Stimulated activated naive CD4-positive, alpha-beta T cell (primary cell): ENCODE measurements at regions not wholly inside any gene's neighbourhood (a gene's known extent, or its start where the extent isn't known, plus 50 kb on each side); places are given as distances from the start of the nearest gene placed in this dataset.
"Not testable (repeated sequence)": the region's sequence is repeated elsewhere in the genome, so short reads cannot be mapped to it uniquely, and the experiment has no call there.

ENCODE experiments used
- DNase-seq, 6 experiments: peaks; one replicate each; lab custom pipeline; 2025; lab: John Stamatoyannopoulos, UW

GRCh38 chr1:67528141-67528540, 97.9 kb upstream of the SERBP1 start:
- DNase-seq, result no peak

DNA sequence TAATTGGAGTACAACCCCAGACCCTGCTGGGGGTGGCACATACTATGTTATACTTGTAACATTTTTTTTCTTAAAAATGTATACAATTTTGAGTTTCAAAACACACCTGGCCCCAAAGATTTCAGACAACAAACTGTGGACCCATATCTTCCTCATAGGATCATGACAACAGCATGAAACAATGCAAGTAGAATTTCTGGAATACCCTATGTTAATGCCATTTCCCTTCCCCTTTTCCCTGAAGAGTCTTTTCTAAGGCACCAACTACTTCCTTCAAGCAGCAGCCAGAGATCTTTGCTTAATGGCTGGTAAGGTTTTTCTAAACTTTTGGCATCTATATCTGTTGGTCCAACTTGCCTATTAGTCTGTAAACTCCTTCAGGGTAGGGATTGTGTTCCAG, 99.9 kb upstream of the SERBP1 start:
- no peak for DNase-seq

DNA sequence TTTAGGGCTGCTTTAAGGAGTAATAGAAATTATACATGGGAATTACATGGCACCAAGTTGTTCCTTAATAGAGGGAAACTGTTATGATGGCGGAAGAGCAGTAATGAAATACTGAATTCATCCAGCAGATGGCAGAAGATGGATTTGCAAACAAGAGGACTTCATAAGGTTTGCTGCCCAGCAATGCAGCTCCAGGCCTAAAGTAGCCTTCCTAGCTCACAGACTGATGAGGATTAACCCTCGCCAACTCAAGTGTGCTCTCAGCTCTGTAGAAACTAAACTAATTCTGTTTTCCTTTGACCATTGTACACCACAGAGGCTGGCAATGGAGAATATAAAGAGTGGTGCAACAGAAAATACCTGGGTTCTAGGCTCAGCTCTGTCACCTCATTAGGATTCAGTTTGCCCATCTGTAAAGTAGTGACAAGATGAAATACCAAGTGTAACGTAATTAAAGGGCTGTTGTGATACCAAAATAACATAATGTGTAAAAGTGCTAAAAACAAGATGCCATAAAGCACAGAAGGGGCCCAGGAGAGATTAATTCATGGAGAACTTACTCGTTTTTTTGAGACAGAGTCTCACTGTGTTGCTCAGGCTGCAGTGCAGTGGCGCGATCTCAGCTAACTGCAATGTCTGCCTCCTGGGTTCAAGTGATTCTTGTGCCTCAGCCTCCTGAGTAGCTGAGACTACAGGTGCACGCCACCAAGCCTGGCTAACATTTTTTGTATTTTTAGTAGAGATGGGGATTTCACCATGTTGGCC, 102.4 kb upstream of the SERBP1 start:
- peak in 2 of 6 experiments; percentile 7 to 16 for DNase-seq

GRCh38 chr1:67534627-67535065, 104.4 kb upstream of the SERBP1 start:
- no peak for DNase-seq

DNA sequence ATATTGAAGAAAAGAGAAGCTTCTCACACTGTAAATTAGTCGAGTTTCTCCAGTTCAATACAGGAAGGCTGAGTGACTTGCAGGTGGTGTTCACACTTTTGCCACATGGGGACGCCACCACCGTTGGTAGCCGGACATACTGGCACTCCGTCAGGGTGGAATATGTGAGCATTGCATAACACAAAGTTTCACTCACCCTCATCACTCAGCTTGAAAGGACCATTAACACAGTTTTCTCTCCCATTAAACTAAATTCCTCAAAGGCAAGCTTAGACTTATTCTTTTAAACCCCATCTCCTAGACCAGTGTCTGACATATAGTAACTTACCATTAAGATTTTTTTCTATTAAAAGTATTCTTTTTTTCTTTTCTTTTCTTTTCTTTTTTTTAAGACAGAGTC, 105.3 kb upstream of the SERBP1 start:
- DNase-seq, result peak in 2 of 6 experiments; percentile 0 to 2

- no peak for DNase-seq
These were observed 106.9 kb upstream of the SERBP1 start for GRCh38 chr1:67536957-67537666.

DNA sequence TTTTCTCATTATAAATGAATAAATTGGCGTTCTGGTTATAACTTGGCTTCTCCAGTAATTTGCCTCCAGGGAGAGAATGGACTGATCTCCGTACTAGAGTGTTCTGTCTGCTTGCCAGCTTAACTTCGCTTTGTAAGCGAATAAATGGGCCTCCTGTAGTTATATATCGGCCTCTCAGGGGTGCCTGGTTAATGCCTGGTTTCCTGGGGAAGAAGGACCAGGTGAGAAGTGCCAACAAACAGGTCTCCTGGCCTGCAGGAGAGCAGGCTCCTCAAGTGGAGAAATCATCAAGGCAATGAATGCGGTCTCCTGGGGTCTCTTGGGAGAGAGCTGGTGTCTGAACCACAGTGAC, 107.4 kb upstream of the SERBP1 start:
- DNase-seq, result no peak

GRCh38 chr1:67540025-67540732, 110.0 kb upstream of the SERBP1 start:
- no peak for DNase-seq

DNA sequence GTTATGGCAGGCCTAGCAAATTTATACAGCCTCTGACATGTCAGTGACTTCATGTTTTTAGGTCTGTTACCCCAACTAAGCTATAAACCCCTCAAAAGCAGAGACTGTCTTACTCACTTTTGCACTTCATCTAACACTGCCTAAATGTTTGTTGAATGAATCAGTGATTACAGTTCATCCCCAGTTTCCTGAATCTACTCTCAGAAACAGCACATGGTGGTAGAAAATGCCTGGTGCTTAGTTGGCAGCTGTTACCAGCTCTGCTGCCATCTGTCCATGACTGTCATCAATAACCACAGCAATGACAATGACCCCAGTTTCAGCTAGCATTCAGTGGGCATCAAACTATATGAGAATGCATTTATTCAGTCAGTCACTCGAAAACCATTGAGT, 110.5 kb upstream of the SERBP1 start:
- DNase-seq, result no peak

DNA sequence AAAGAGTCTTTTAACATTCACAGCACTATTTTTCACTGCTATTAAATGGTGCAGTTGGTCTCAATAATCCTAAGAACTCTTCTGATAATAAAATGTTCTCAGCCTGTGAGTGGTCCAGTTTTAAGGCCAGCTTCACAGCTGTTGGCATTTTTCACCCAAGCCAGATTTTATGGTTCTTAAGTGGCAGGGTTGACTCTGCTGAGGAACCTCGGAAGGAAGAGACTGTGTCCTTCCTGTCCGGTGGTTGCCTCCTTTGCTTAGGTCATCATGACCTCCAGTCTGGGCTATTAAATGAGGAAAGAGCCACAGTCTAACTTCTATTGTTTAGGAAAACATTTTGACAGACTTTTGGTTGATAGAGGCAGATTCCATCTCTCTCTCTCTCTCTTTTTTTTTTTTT, 112.5 kb upstream of the SERBP1 start:
- DNase-seq, result no peak

DNA sequence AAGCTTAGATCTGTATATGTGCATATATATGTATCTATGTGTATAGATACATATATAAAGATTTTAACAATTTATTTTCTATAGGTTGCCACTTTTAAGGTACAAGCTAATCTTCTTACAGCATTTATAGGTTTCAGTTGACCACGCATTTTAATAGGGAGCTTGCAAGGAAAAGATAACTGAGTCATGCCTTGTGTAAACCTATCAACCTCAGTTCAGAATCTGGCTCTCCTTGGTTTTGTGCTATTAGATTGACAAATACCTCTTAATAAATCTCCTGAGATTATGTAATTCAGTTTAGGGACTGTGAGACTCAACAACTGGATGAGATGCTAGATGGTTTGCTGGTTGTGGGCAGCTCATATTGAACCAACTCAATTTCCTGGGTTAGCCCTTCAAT, 114.7 kb upstream of the SERBP1 start:
- no peak for DNase-seq

DNA sequence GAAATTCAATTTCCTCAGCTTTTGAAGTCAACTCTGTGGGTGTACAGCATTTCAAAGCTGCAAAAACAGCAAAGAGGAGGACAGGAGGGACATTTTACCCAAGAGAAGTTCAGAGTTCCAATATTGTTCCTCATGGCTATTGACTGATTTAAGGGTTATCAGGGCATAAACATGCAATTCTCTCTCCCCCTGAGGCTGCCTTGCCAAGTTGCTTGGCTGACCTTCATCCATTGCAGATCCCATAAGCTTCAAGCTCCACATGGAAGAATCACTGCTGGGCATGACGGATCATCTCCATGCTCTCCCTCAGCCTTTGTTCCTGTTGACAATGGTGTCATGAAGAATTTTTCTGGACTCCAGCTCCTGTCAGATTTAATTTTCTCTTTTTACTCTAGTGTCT, 115.2 kb upstream of the SERBP1 start:
- DNase-seq, result no peak

GRCh38 chr1:67551375-67551774, 121.2 kb upstream of the SERBP1 start:
- no peak for DNase-seq

DNA sequence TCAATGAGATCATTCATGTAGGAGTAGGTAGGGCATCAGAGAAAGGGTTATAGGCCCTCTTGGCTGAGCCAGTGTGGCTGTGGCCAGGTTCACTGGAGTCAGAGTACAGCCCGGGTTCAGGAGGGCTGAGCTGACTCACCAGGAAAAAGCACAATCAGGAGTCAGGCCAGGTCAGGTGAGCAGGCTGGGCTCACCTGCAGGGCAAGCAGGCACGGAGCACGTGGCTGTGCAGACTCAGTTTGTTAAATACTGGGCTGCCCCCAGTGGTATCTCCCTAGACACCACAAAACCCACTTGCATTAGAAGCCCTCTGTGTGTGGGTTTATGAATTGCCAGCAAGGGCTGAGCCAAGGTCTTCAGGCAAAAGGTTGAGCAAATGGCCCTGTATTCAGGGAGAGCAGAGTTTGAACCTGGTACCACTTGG, 122.1 kb upstream of the SERBP1 start:
- no peak for DNase-seq

DNA sequence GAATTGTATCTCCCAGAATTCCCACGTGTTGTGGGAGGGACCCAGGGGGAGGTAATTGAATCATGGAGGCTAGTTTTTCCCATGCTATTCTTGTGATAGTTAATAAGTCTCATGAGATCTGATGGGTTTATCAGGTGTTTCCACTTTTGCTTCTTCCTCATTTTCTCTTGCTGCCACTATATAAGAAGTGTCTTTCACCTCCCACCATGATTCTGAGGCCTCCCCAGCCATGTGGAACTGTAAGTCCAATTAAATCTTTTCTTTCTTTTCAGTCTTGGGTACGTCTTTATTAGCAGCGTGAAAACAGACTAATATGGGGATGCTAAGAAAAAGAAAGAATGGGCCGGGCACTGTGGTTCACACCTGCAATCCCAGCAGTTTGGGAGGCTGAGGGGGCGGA, 124.0 kb upstream of the SERBP1 start:
- not testable (repeated sequence) for DNase-seq

- no peak for DNase-seq
These were observed 125.5 kb upstream of the SERBP1 start for GRCh38 chr1:67555461-67556296.

DNA sequence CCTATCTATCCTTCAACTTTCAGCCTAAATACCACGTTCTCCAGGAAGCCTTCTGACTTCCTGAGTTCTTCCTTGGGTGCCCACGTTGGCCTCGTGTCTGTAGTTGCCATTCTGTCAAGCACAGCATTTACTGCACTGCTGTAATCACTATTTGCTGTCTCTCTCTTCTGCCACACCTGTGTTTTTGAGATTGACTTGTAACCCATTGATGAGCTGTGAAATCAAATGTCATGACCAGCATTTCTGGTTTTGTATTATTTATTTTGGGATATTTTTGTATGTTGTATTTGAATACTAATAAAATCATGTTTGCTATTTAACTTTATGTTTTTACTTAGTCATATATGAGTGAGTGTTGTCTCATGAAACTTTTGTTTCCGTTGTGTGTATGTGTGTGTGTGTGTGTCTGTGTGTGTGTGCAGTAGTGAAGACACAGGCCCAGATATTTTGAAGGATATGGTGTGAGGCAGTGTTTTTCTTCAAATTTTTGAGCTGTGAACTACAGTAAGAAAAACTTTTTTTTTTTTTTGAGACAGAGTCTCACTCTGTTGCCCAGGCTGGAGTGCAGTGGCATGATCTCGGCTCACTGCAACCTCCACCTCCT, 126.2 kb upstream of the SERBP1 start:
- DNase-seq, result no peak

DNA sequence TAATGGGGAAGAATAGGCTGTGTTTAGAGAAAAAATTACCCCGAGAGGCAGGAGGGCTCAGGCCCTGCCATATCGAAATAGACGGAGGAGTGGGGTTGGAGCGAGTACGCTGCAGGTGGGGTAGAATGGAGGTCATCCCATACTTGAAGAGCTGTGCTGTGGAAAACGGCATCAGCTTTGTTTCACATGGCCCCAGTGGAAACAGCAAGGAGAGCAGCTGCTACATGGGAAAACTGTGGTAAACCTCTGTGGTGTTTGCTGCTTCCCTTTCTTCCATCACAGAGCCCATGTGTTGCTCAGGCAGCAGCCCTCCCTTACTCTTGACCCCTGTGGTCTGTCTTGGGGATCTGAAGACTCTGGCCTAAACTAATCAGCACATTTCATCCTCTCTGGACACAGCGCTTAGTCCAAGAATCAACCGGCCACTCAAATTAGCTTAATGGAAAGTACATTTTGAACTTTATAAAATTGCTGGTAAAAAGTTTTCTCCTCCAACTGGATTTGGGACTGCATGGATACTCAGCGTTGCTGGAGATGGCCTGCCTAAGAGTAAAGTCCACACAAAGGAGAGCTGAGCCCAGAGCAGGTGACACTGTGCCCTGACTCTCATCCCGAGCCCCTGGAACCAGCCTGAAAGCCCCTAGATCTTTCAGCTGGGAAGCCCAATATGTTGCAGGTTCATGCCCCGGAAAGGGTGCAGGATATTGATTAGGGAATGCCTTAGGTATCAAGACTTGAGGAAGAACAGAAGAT, 127.1 kb upstream of the GADD45A start:
- DNase-seq, result no peak

DNA sequence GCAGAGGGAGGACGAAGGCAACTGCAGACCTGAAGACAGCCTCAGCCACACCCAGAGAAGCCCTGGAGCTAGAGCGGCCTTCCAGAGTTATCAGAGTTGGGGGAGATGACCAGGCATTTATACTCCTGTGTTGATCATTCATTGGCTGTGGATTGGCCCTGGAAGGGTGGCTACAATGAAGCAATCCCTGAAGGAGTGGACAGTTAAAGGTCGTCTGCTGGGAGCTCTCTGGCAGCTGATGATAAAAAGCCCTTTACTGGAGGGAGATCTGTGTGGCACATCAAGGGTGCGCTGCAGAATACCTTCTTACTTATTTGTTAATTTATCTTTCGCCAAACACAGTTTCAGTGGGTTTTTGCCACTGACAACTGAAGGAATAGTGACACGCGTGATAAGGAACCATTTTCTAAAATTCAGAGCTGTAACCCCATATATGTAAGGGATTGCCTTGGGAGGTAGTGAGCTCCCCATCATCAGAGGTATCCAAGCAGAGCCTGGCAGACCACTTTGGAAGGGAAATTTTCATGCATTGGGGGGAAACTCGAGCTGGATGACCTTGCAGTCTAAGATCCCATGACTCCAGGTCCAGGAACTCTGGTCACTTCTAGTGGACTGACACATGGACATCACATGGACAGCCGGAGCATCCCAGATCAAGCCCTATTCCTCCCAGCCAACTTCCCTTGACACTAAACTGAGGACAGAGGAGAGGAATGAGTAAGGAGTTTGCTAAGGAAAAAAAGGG, 126.4 kb upstream of the GADD45A start:
- DNase-seq, result no peak

DNA sequence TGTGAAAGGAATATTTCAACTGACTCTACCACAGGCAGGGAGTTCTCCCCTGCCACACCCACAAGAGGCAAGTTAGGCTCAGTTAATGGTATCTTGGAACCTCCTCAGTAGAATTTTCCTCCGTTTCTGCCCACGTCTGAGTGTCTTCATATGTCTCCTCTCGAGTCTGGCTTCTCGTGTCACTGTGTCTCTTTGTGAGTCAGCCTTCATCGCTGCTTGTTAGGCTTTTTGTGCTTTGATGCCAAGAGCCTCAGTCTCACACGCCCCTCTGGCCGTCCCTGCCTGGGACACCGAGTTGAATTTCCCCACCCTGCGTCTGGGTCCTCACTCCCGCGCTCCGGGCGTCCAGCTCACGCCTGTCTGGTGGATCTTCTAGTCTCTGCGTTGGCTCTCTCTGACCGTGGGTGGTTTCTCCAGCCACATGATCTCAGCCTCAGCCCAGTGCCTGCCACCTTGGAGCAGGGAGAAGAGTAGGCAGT, 125.7 kb upstream of the GADD45A start:
- DNase-seq, result no peak
